ENCODE measurements at regions not wholly inside any gene's neighbourhood (a gene's known extent, or its start where the extent isn't known, plus 50 kb on each side); places are given as distances from the start of the nearest gene placed in this dataset.

- DNase-seq (ENCODE audit: low read depth in 1 of 2, low spot score in 1 of 2) = no peak
- Histone ChIP-seq H3K4me3 (replicated peaks; ENCODE audit: insufficient read depth, low read length) (no peak overlapping the region), H3K27ac (replicated peaks) (no peak overlapping the region), H3K27me3 (ENCODE audit: insufficient read depth, poor library complexity, severe bottlenecking) (no peaks in the 10 kb centered on the region)
- TF ChIP-seq CTCF (IDR thresholded peaks at IDR 0.05; ENCODE audit: insufficient read depth, low read length) (no peak), POLR2AphosphoS5 (IDR thresholded peaks at IDR 0.05; ENCODE audit: low read depth) (no peak), REST (IDR thresholded peaks at IDR 0.05; ENCODE audit: insufficient replicate concordance, low read depth) (no peak), SPI1 (IDR thresholded peaks at IDR 0.05; ENCODE audit: borderline replicate concordance, low read depth) (no peak), GABPA (IDR thresholded peaks at IDR 0.05; ENCODE audit: low read depth) (no peak)
Observed at GRCh38 chr3:76943671-76944070, 96.2 kb upstream of the ROBO2 start.

- Histone ChIP-seq H3K27ac (replicated peaks) (no peak overlapping the region), H3K4me3 (replicated peaks; ENCODE audit: insufficient read depth, low read length) (no peak overlapping the region), H3K27me3 (ENCODE audit: insufficient read depth, poor library complexity, severe bottlenecking) (no peaks in the 10 kb centered on the region)
- TF ChIP-seq REST (IDR thresholded peaks at IDR 0.05; ENCODE audit: insufficient replicate concordance, low read depth) (no peak), SPI1 (IDR thresholded peaks at IDR 0.05; ENCODE audit: borderline replicate concordance, low read depth) (no peak), POLR2AphosphoS5 (IDR thresholded peaks at IDR 0.05; ENCODE audit: low read depth) (no peak), CTCF (IDR thresholded peaks at IDR 0.05; ENCODE audit: insufficient read depth, low read length) (no peak), GABPA (IDR thresholded peaks at IDR 0.05; ENCODE audit: low read depth) (no peak)
- no peak for DNase-seq (ENCODE audit: low read depth in 1 of 2, low spot score in 1 of 2)
Observed at GRCh38 chr3:76949033-76949432, 90.9 kb upstream of the ROBO2 start.

GRCh38 chr3:76949462-76949861, 90.4 kb upstream of the ROBO2 start:
- no peak for DNase-seq (ENCODE audit: low read depth in 1 of 2, low spot score in 1 of 2)
- H3K27ac ChIP-seq (replicated peaks) = no peak overlapping the region
- no peaks in the 10 kb centered on the region for H3K27me3 ChIP-seq (ENCODE audit: insufficient read depth, poor library complexity, severe bottlenecking)
- no peak overlapping the region for H3K4me3 ChIP-seq (replicated peaks; ENCODE audit: insufficient read depth, low read length)
- no peak for TF ChIP-seq GABPA (IDR thresholded peaks at IDR 0.05; ENCODE audit: low read depth)
- TF ChIP-seq CTCF (IDR thresholded peaks at IDR 0.05; ENCODE audit: insufficient read depth, low read length) = no peak
- TF ChIP-seq POLR2AphosphoS5 (IDR thresholded peaks at IDR 0.05; ENCODE audit: low read depth) = no peak
- no peak for TF ChIP-seq SPI1 (IDR thresholded peaks at IDR 0.05; ENCODE audit: borderline replicate concordance, low read depth)
- TF ChIP-seq REST (IDR thresholded peaks at IDR 0.05; ENCODE audit: insufficient replicate concordance, low read depth) = no peak

Measured in HL-60 (cell line).